AG09309 (cell line): ENCODE measurements at regions not wholly inside any gene's neighbourhood (a gene's known extent, or its start where the extent isn't known, plus 50 kb on each side); places are given as distances from the start of the nearest gene placed in this dataset.

Source experiments
- DNase-seq: peaks from one replicate; pipeline ENCODE4 v3.0.0-alpha.2; 2010; ENCODE audit warnings: low read depth
- H3K4me3 ChIP-seq: 2 replicates; pipeline ENCODE4 v1.5.1; 2011; ENCODE audit warnings: mild to moderate bottlenecking, low read depth, low read length, moderate library complexity; ENCODE audit not compliant: control insufficient read depth
- CTCF ChIP-seq: IDR thresholded peaks from 2 replicates; pipeline ENCODE4 v1.5.1; 2011; ENCODE audit warnings: mild to moderate bottlenecking, low read depth, low read length, inconsistent platforms; ENCODE audit not compliant: insufficient read depth, control insufficient read depth; ENCODE audit errors: missing control alignments

- no peak for TF ChIP-seq CTCF
- no peak overlapping the region for H3K4me3 ChIP-seq
- DNase-seq: no peak
Observed at GRCh38 chr11:70486731-70487130, 88.4 kb downstream of the CTTN start.

GRCh38 chr11:70487160-70487559 lies 88.8 kb downstream of the CTTN start:
- no peak overlapping the region for H3K4me3 ChIP-seq
- no peak for TF ChIP-seq CTCF
- no peak for DNase-seq

- no peak overlapping the region for H3K4me3 ChIP-seq
- TF ChIP-seq CTCF: no peak
- no peak for DNase-seq
Observed at GRCh38 chr11:70487756-70488155, 89.4 kb downstream of the CTTN start.

GRCh38 chr11:70488171-70488703 lies 89.9 kb downstream of the CTTN start:
- no peak for DNase-seq
- no peak overlapping the region for H3K4me3 ChIP-seq
- no peak for TF ChIP-seq CTCF

GRCh38 chr11:70489276-70489675 lies 90.9 kb downstream of the CTTN start:
- H3K4me3 ChIP-seq: no peak overlapping the region
- DNase-seq: no peak
- no peak for TF ChIP-seq CTCF

GRCh38 chr11:70490208-70490607 lies 91.9 kb downstream of the CTTN start:
- no peak overlapping the region for H3K4me3 ChIP-seq
- no peak for DNase-seq
- no peak for TF ChIP-seq CTCF
